Esophagus mucosa (tissue), 1 donor: ENCODE measurements at regions not wholly inside any gene's neighbourhood (a gene's known extent, or its start where the extent isn't known, plus 50 kb on each side); places are given as distances from the start of the nearest gene placed in this dataset.
"Not testable (repeated sequence)": the region's sequence is repeated elsewhere in the genome, so short reads cannot be mapped to it uniquely, and the experiment has no call there.

Experiments
- ATAC-seq: fragments of 200-7000 bp; cut with Tn5 transposase; one replicate; pipeline ENCODE4 v1.9.1; 2020
- donor health status: DM: yes; HTN: yes; CAD: no.

GRCh38 chr6:159522877-159523547 lies 170.0 kb downstream of the SOD2 start:
- no peak for ATAC-seq

- no peak for ATAC-seq
These were observed 171.1 kb downstream of the SOD2 start for GRCh38 chr6:159521962-159522361.

DNA sequence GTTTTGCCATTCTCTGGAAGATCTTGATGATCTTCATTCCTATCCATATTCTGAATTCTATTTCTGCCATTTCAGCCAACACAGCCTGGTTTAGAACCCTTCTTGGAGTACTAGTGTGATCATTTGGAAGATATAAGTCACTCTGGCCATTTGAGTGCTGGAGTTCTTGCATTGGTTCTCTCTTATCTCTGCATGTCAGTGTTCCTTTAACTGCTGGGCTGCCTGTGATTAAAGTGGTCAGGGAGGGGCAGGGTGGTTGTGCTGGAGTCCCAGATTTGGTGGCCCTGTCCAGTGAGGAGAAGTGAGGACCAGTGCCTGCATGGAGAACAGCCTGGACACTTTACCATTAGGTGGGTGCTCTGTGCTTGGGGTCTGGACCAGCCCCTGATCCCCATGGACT lies 173.0 kb downstream of the SOD2 start:
- ATAC-seq, result no peak

DNA sequence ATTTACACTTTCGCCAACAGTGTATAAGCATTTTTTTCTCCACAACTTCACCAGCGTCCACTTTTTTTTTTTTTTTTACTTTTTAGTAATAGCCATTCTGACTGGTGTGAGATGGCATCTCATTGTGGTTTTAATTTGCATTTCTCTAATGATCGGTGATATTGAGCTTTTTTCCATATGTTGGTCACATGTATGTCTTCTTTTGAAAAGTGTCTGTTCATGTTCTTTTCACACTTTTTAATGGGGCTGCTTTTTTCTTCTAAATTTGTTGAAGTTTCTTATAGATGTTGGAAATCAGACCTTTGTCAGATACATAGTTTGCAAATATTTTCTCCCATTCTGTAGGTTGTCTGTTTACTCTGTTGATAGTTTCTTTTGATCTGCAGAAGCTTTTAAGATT lies 177.2 kb downstream of the SOD2 start:
- not testable (repeated sequence) for ATAC-seq

GRCh38 chr6:159513914-159514313 lies 179.1 kb downstream of the SOD2 start:
- ATAC-seq, result no peak

DNA sequence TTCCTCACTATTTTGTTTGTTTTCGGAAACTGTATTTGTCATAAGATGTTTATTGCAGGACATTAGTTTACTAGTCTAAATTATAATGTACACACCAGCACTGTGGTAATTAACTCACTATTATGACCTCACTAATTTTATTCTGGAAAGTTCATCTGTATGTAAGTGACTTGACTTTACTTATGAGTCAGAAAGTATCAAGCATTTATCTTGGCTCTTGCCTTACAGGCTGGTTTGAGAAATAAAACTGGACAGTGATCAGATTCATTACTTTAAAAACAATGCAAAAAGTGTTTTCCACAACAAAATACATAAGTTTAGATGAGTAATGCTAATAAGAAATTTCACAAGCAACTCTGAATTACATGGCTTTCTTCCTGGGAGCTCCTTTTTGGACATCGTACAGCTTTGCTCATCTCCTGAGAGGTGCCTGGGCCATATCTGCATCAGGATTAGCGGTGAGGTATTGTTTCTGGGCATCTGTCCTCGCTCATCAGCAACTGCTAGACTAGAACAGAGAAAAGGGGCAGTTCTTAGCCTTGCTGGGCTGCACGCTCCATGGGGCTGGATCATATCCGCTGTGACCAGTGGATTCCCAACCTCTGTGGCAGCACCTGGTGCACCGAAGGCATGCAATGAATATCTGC lies 179.8 kb downstream of the SOD2 start:
- no peak for ATAC-seq

GRCh38 chr6:159512571-159512970 lies 180.5 kb downstream of the SOD2 start:
- ATAC-seq, result no peak

DNA sequence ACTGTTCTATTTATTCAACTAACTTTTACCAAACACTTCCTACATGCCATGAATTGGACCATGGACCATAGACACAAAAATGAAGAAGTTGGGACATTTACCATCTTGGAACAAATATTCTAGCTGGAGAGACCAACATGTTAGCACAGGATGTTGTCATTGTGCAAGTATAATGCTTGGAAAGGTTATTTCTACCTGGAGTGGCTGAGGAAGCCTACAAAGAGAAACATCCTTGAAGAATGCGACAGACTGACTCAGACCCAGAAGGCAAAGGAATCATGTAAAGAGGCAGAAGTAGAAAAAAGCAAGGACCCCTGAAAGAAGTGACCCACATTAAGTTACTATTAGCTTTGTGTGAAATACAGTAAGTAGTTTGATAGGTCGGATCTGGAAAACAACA lies 180.9 kb downstream of the SOD2 start:
- no peak for ATAC-seq

GRCh38 chr6:159510141-159510540 lies 182.9 kb downstream of the SOD2 start:
- ATAC-seq, result no peak

- ATAC-seq, result no peak
These were observed 184.1 kb downstream of the SOD2 start for GRCh38 chr6:159508931-159509330.

GRCh38 chr6:159506048-159506447 lies 187.0 kb downstream of the SOD2 start:
- ATAC-seq, result no peak

GRCh38 chr6:159505140-159505922 lies 187.7 kb downstream of the SOD2 start:
- ATAC-seq, result no peak

GRCh38 chr6:159501558-159501957 lies 191.5 kb downstream of the SOD2 start:
- no peak for ATAC-seq

DNA sequence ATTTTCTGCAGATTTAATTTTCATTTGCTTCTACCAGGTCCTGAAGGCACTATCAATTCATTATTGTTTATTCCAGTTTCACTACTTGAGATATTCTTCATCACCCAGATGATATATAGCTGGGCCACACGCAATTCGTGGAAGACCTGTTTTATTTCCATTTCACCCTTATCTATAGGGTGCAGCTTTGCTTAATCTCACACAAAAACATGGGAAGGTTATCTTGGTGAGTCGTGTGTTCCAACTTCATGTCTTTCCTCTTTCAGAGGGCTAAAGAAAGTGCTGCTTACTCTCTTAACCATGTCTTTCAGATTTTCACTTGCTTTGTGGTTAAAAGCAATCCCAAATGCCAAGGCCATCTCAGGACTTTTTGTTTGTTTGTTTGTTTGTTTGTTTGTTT lies 194.0 kb downstream of the SOD2 start:
- no peak for ATAC-seq

DNA sequence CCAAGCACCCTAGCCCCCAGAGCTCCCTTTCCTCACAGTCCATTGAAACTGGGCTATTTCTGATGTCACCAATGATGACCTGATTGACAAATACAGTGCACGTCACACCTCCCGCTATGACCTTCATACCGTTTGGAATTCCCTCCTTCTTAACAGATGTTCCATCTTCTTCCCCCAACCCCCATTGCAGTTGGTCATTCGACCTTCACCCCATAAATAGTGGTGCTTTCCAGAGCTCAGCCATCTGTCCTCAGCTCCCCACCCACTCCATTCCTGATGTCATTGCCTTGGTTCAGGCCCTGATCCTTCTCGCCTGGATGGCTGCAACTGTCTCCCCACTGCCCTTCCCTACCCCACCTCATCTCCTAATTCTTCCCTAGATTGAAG lies 198.5 kb downstream of the SOD2 start:
- no peak for ATAC-seq

GRCh38 chr6:159493898-159494585 lies 199.0 kb downstream of the SOD2 start:
- no peak for ATAC-seq

GRCh38 chr6:159493231-159493897 lies 199.7 kb downstream of the SOD2 start:
- ATAC-seq, result no peak

GRCh38 chr6:159490298-159490937 lies 202.6 kb downstream of the SOD2 start:
- ATAC-seq, result peak; percentile 43

DNA sequence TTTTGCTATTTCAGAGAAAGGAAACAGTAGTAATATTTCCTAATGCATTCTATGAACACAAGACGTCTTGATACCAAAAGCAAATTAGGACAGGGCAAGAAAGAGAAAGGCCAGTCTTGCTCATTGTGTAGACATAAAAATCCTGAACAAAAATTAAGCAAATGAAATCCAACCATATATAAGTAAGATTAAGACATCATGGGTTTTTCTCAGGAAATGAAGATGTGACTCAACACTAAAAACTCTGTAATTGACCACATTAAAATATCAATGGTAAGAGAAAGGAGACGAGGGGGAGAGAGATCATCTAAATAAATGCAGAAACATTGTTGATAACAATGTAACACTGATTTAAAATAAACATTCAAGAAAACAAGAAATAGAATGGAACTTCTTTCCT lies 205.4 kb downstream of the SOD2 start:
- no peak for ATAC-seq

GRCh38 chr6:159483259-159483658 lies 209.8 kb downstream of the SOD2 start:
- no peak for ATAC-seq

- no peak for ATAC-seq
These were observed 211.1 kb downstream of the SOD2 start for GRCh38 chr6:159481897-159482296.

DNA sequence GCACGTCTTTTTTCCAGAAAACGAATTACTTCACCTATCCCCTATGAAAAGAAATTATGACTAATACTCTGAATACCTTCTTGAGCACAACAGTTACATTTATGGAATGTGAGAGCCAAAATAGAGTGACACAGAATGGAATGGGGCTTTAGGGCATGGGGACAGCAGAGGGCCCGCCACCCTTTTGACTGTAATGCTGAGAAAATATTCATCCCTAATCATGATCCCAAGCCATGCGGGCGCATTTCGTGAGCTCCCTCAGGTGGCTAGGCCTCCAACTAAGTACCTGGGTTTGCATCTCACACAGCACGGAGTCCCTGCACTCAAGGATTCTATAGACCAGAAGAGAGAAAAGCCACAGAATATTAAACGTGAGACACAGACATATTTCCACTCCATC lies 212.6 kb downstream of the SOD2 start:
- ATAC-seq, result no peak
